Astrocyte (in vitro differentiated cells and primary cell): ENCODE measurements at regions not wholly inside any gene's neighbourhood (a gene's known extent, or its start where the extent isn't known, plus 50 kb on each side); places are given as distances from the start of the nearest gene placed in this dataset.

ENCODE experiments used
- DNase-seq: peaks from one replicate; pipeline ENCODE4 v3.0.0-alpha.2; 2010; ENCODE audit warnings: low read depth
- FAIRE-seq: peaks from 2 replicates; lab custom pipeline; 2011; peaks lifted over from hg19 to GRCh38; lab: Jason Lieb, UNC
- H2AFZ ChIP-seq: 2 replicates; pipeline ENCODE4 v1.6.0; 2012; ENCODE audit warnings: low read depth, low read length, inconsistent platforms
- H3K27ac ChIP-seq: 2 replicates; pipeline ENCODE4 v1.5.1; 2011; ENCODE audit warnings: low read depth, low read length, inconsistent platforms
- H3K27me3 ChIP-seq: 2 replicates; pipeline ENCODE4 v1.6.0; 2011; ENCODE audit warnings: low read length, inconsistent platforms; ENCODE audit not compliant: insufficient read depth
- H3K36me3 ChIP-seq: 2 replicates; pipeline ENCODE4 v1.5.1; 2011; ENCODE audit warnings: low read length, inconsistent platforms; ENCODE audit not compliant: insufficient read depth
- H3K4me1 ChIP-seq: 2 replicates; pipeline ENCODE4 v1.5.1; 2011; ENCODE audit warnings: low read length, inconsistent platforms; ENCODE audit not compliant: insufficient read depth
- H3K4me2 ChIP-seq: 2 replicates; pipeline ENCODE4 v1.6.0; 2012; ENCODE audit warnings: low read length, inconsistent platforms
- H3K4me3 ChIP-seq: 2 replicates; pipeline ENCODE4 v1.5.1; 2011; ENCODE audit warnings: low read depth, mild to moderate bottlenecking, low read length, inconsistent platforms; ENCODE audit not compliant: insufficient read depth
- H3K79me2 ChIP-seq: 2 replicates; pipeline ENCODE4 v1.6.0; 2012; ENCODE audit warnings: mild to moderate bottlenecking, low read length, inconsistent platforms; ENCODE audit not compliant: insufficient read depth
- H3K9ac ChIP-seq: 2 replicates; pipeline ENCODE4 v1.6.0; 2012; ENCODE audit warnings: mild to moderate bottlenecking, low read length, inconsistent platforms
- H3K9me3 ChIP-seq: 2 replicates; pipeline ENCODE4 v1.5.1; 2012; ENCODE audit warnings: low read depth, mild to moderate bottlenecking, low read length, inconsistent platforms; ENCODE audit not compliant: insufficient read depth
- H4K20me1 ChIP-seq: 2 replicates; pipeline ENCODE4 v1.6.0; 2012; ENCODE audit warnings: low read length, inconsistent platforms; ENCODE audit not compliant: insufficient read depth
- H3K27ac Mint-ChIP-seq: one replicate; pipeline ENCODE4 v1.8.0; 2021; ENCODE audit warnings: mild to moderate bottlenecking, mixed read lengths; ENCODE audit not compliant: unreplicated experiment
- H3K27me3 Mint-ChIP-seq: one replicate; pipeline ENCODE4 v1.8.0; 2021; ENCODE audit warnings: low read depth, mixed read lengths; ENCODE audit not compliant: unreplicated experiment
- H3K36me3 Mint-ChIP-seq: one replicate; pipeline ENCODE4 v1.8.0; 2021; ENCODE audit warnings: low read depth, mixed read lengths; ENCODE audit not compliant: unreplicated experiment
- H3K4me1 Mint-ChIP-seq: one replicate; pipeline ENCODE4 v1.8.0; 2021; ENCODE audit warnings: low read depth, mixed read lengths; ENCODE audit not compliant: unreplicated experiment
- H3K4me3 Mint-ChIP-seq: one replicate; pipeline ENCODE4 v1.8.0; 2021; ENCODE audit warnings: mild to moderate bottlenecking, moderate library complexity, mixed read lengths; ENCODE audit not compliant: unreplicated experiment
- H3K9me3 Mint-ChIP-seq: one replicate; pipeline ENCODE4 v1.8.0; 2021; ENCODE audit warnings: mild to moderate bottlenecking, mixed read lengths; ENCODE audit not compliant: unreplicated experiment
- EZH2 ChIP-seq: IDR thresholded peaks from 2 replicates; pipeline ENCODE4 v1.6.1; 2012; ENCODE audit warnings: mild to moderate bottlenecking, low read length, inconsistent platforms; ENCODE audit not compliant: insufficient read depth
- TF ChIP-seq, protein P1 (sequence below): IDR thresholded peaks from 2 replicates; pipeline ENCODE4 v1.5.1; 2011; ENCODE audit warnings: low read depth, mild to moderate bottlenecking, inconsistent platforms, low read length, moderate library complexity; ENCODE audit not compliant: insufficient read depth

DNA sequence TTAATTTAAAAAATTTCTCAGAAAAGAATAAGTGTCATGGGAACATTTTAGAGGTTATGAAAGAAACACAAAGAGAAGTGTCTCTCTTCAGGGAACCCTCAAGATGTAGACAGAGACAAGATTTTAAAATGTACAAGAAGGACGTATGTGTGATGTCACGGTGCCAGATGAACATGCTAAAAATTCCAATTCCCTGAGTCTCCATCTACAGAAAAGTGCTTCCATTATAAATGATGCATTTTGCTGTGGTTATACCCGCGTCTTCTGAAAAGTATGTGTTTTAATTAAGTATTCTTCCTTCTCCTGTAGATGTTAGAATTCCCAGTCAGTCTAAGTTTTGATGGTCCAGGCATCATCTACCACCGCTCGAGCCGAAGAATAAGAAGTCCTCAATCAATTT is 489.1 kb downstream of the PREX1 start:
- H3K27me3 Mint-ChIP-seq, result peaks cover 24% of the 10 kb centered on the region
- H3K27me3 ChIP-seq, result peaks cover 23% of the 10 kb centered on the region
- DNase-seq (peak; percentile 97), FAIRE-seq (no peak)
- no peaks in the 10 kb centered on the region for H3K9me3 ChIP-seq
- H3K27ac ChIP-seq, result peak overlapping the region; percentile 88
- H3K79me2 ChIP-seq, result no peaks in the 10 kb centered on the region
- no peaks in the 10 kb centered on the region for H4K20me1 ChIP-seq
- peak overlapping the region; percentile 76 for H3K27ac Mint-ChIP-seq
- no peak overlapping the region for H2AFZ ChIP-seq
- no peaks in the 10 kb centered on the region for H3K36me3 ChIP-seq
- H3K36me3 Mint-ChIP-seq, result no peaks in the 10 kb centered on the region
- H3K4me3 Mint-ChIP-seq, result no peak overlapping the region
- peak overlapping the region; percentile 72 for H3K9ac ChIP-seq
- no peak for TF ChIP-seq EZH2
- TF ChIP-seq, protein P1, sequence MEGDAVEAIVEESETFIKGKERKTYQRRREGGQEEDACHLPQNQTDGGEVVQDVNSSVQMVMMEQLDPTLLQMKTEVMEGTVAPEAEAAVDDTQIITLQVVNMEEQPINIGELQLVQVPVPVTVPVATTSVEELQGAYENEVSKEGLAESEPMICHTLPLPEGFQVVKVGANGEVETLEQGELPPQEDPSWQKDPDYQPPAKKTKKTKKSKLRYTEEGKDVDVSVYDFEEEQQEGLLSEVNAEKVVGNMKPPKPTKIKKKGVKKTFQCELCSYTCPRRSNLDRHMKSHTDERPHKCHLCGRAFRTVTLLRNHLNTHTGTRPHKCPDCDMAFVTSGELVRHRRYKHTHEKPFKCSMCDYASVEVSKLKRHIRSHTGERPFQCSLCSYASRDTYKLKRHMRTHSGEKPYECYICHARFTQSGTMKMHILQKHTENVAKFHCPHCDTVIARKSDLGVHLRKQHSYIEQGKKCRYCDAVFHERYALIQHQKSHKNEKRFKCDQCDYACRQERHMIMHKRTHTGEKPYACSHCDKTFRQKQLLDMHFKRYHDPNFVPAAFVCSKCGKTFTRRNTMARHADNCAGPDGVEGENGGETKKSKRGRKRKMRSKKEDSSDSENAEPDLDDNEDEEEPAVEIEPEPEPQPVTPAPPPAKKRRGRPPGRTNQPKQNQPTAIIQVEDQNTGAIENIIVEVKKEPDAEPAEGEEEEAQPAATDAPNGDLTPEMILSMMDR, result no peak
- no peaks in the 10 kb centered on the region for H3K9me3 Mint-ChIP-seq
- H3K4me3 ChIP-seq, result peak overlapping the region; percentile 20
- H3K4me2 ChIP-seq, result peak overlapping the region; percentile 81
- H3K4me1 Mint-ChIP-seq, result peaks cover 20% of the 10 kb centered on the region
- peaks cover 16% of the 10 kb centered on the region for H3K4me1 ChIP-seq

DNA sequence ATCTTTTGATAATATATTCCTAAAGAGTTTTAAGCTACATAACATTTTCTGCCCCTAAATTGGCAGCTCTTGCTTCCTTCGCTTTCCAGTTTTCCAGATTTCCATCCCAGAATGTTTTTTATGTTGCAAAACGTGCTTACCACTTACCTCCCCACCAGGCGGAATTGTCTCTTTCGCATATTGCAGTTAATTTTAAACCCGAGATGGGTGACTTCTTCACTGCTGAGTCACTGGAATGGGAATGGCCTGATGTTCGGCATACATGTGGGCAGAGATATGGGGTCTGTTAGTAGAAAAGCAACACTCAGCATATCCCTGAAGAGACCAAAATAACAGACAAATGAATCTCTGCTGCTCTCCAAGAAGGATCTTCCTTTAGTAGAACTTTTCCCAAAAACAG is 491.2 kb downstream of the PREX1 start:
- no peak overlapping the region for H3K4me2 ChIP-seq
- H3K27me3 ChIP-seq, result peaks cover 17% of the 10 kb centered on the region
- Mint-ChIP-seq H3K27me3 (peaks cover 12% of the 10 kb centered on the region), H3K4me3 (no peak overlapping the region), H3K36me3 (no peaks in the 10 kb centered on the region), H3K9me3 (no peaks in the 10 kb centered on the region), H3K4me1 (peaks cover 24% of the 10 kb centered on the region), H3K27ac (no peak overlapping the region)
- FAIRE-seq (no peak), DNase-seq (peak; percentile 58)
- H3K9ac ChIP-seq, result no peak overlapping the region
- no peak overlapping the region for H2AFZ ChIP-seq
- H4K20me1 ChIP-seq, result no peaks in the 10 kb centered on the region
- no peak for TF ChIP-seq EZH2
- TF ChIP-seq, protein P1, result no peak
- H3K4me1 ChIP-seq, result peaks cover 16% of the 10 kb centered on the region
- no peak overlapping the region for H3K27ac ChIP-seq
- no peaks in the 10 kb centered on the region for H3K36me3 ChIP-seq
- H3K9me3 ChIP-seq, result no peaks in the 10 kb centered on the region
- no peak overlapping the region for H3K4me3 ChIP-seq
- H3K79me2 ChIP-seq, result no peaks in the 10 kb centered on the region

DNA sequence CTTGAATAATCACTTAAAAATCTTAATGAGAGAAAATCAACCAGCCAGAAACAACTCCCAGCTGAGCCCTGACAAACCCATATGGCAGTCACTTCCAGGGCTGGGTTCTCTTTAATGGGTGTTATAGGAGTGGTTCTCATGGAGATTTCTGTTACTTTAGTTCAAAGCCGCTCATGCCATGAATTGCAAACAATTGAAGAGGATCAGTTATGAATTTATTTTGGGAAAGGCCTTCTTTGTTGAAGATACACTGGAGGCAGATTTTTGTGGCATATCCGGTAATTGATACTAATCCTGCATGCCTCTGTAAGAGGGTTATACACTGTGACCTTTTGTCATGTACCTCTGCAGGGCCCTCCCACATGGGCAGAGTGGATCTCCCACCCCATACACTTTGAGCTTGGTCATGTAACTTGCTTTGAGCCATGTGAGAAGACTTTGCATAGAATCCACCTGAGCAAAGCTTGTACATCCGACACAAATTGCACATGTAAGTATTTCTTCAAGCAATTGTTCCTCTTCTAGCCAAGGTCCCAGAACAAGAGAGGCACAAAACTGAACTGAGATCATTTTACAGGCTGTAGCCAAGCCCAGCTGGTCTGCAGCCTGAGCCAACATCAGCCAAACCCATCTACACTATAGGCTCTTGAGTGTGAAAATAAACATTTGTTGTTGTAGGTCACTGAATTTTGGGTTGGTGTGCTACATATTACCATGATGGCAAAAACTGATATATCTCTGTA is 492.3 kb downstream of the PREX1 start:
- Histone ChIP-seq H3K4me2 (no peak overlapping the region), H3K27ac (no peak overlapping the region), H3K79me2 (no peaks in the 10 kb centered on the region), H4K20me1 (no peaks in the 10 kb centered on the region), H3K27me3 (peaks cover 15% of the 10 kb centered on the region), H3K9me3 (no peaks in the 10 kb centered on the region), H3K9ac (no peak overlapping the region), H3K4me3 (no peak overlapping the region), H3K4me1 (peaks cover 16% of the 10 kb centered on the region), H3K36me3 (no peaks in the 10 kb centered on the region), H2AFZ (no peak overlapping the region)
- TF ChIP-seq EZH2, result no peak
- TF ChIP-seq, protein P1, result no peak
- Mint-ChIP-seq H3K9me3 (no peaks in the 10 kb centered on the region), H3K27ac (no peak overlapping the region), H3K36me3 (no peaks in the 10 kb centered on the region), H3K4me3 (no peak overlapping the region), H3K27me3 (peaks cover 4% of the 10 kb centered on the region), H3K4me1 (peaks cover 24% of the 10 kb centered on the region)
- FAIRE-seq (no peak), DNase-seq (no peak)
